Endothelial cell of umbilical vein (primary cell): ENCODE measurements at regions not wholly inside any gene's neighbourhood (a gene's known extent, or its start where the extent isn't known, plus 50 kb on each side); places are given as distances from the start of the nearest gene placed in this dataset.

Experiments
- BruUV-seq: library from RNA; stranded (reverse); fragments of 400-500 nt; replicated peaks from 2 replicates; lab custom pipeline; 2021; lab: Mats Ljungman, UMichigan
- CTCF ChIA-PET: fragments of 300-600, 350-600 bp; sonication (Branson Sonifier 250); formaldehyde crosslinking; loops from one replicate; lab custom pipeline; 2021; ENCODE audit warnings: antibody characterized with exemption, inconsistent platforms; lab: Charles Lee
- POLR2A ChIA-PET: fragments of 300-600, 350-600 bp; sonication (Branson Sonifier 250); formaldehyde crosslinking; loops from one replicate; lab custom pipeline; 2021; ENCODE audit warnings: antibody characterized with exemption, inconsistent platforms; lab: Charles Lee
- DNase-seq: peaks from one replicate; pipeline ENCODE4 v3.0.0-alpha.2; 2011; ENCODE audit warnings: low read depth, low spot score
- FAIRE-seq: peaks from 2 replicates; lab custom pipeline; 2011; peaks lifted over from hg19 to GRCh38; lab: Jason Lieb, UNC
- H2AFZ ChIP-seq: 2 replicates; pipeline ENCODE4 v1.6.0; 2012; ENCODE audit warnings: low read depth, low read length, control low read depth, inconsistent platforms
- H3K27ac ChIP-seq: 2 replicates; pipeline ENCODE4 v1.5.1; 2011; ENCODE audit warnings: low read depth, mild to moderate bottlenecking, control low read depth, low read length, moderate library complexity; ENCODE audit not compliant: insufficient read depth
- H3K27me3 ChIP-seq, 2 experiments: 2 replicates each; pipeline versions ENCODE4 v1.6.0 to v1.6.1; 2011; ENCODE audit warnings: low read length in 2 of 2, mixed read lengths in 1 of 2; ENCODE audit not compliant: control insufficient read depth in 2 of 2, insufficient read depth in 2 of 2
- H3K36me3 ChIP-seq, 2 experiments: 2 replicates in 1 of 2; 3 replicates in 1 of 2; pipeline ENCODE4 v1.5.1; 2011; ENCODE audit warnings: low read length in 2 of 2, mild to moderate bottlenecking in 1 of 2, moderate library complexity in 1 of 2; ENCODE audit not compliant: control insufficient read depth in 2 of 2, insufficient read depth in 2 of 2; ENCODE audit errors: extremely low read depth in 1 of 2
- H3K4me1 ChIP-seq: 3 replicates; pipeline ENCODE4 v1.5.1; 2011; ENCODE audit warnings: mild to moderate bottlenecking, low read length; ENCODE audit not compliant: control insufficient read depth, insufficient read depth; ENCODE audit errors: extremely low read depth
- H3K4me2 ChIP-seq: 2 replicates; pipeline ENCODE4 v1.6.1; 2011; ENCODE audit warnings: low read length, control low read depth, mixed read lengths; ENCODE audit not compliant: insufficient read depth
- H3K4me3 ChIP-seq, 3 experiments: fragments of 200-600 bp in 1 of 3; sonication (generic), shearing (Covaris generic) in 1 of 3; replicated peaks in 1 of 3; 2 replicates each; pipeline ENCODE4 v1.5.1; 2011 to 2016; ENCODE audit warnings: control low read depth in 3 of 3, low read length in 3 of 3, mild to moderate bottlenecking in 2 of 3, inconsistent platforms in 1 of 3, low read depth in 1 of 3, moderate library complexity in 1 of 3; ENCODE audit not compliant: insufficient read depth in 1 of 3
- H3K79me2 ChIP-seq: 2 replicates; pipeline ENCODE4 v1.6.0; 2012; ENCODE audit warnings: low read length, inconsistent platforms; ENCODE audit not compliant: control insufficient read depth, insufficient read depth
- H3K9ac ChIP-seq: replicated peaks from 2 replicates; pipeline ENCODE3; 2011; ENCODE audit warnings: low read length, control low read depth; ENCODE audit not compliant: insufficient read depth; ENCODE audit errors: extremely low read depth
- H3K9me1 ChIP-seq: replicated peaks from 3 replicates; pipeline ENCODE4 v1.6.0; 2011; ENCODE audit warnings: mild to moderate bottlenecking, low read length; ENCODE audit not compliant: control insufficient read depth, insufficient read depth; ENCODE audit errors: extremely low read depth
- H3K9me3 ChIP-seq: replicated peaks from 2 replicates; pipeline ENCODE4 v1.5.1; 2012; ENCODE audit warnings: low read length, inconsistent platforms; ENCODE audit not compliant: control insufficient read depth, insufficient read depth
- H4K20me1 ChIP-seq: replicated peaks from 2 replicates; pipeline ENCODE3; 2011; ENCODE audit warnings: mild to moderate bottlenecking, low read length; ENCODE audit not compliant: control insufficient read depth, insufficient read depth; ENCODE audit errors: extremely low read depth
- FOS ChIP-seq: IDR thresholded peaks from 2 replicates; pipeline ENCODE4 v1.6.1; 2011; ENCODE audit warnings: mild to moderate bottlenecking, low read length, moderate library complexity, borderline replicate concordance; ENCODE audit not compliant: insufficient read depth
- GATA2 ChIP-seq: IDR thresholded peaks from 2 replicates; pipeline ENCODE4 v1.7.0; 2011; ENCODE audit warnings: low read depth, mild to moderate bottlenecking, moderate library complexity, mixed read lengths, low read length; ENCODE audit not compliant: insufficient read length, insufficient read depth
- MAX ChIP-seq: IDR thresholded peaks from 2 replicates; pipeline ENCODE4 v1.6.1; 2011; ENCODE audit not compliant: insufficient read depth, insufficient read length
- MYC ChIP-seq: IDR thresholded peaks from one replicate; pipeline ENCODE4 v1.6.1; 2011; ENCODE audit warnings: mild to moderate bottlenecking, low read depth, low read length
- POLR2A ChIP-seq: IDR thresholded peaks from 2 replicates; pipeline ENCODE4 v1.6.1; 2012; ENCODE audit warnings: low read depth, mild to moderate bottlenecking, control low read depth, low read length
- dilution Hi-C: fragments of 300-500 bp; cut with MboI; formaldehyde crosslinking; loops from one replicate; pipeline ENCODE4 v1.15.0; 2019; ENCODE audit warnings: low sequenced_read_pairs; ENCODE audit not compliant: extremely low pct_ligation_motif_present
- intact Hi-C: fragments of 100-400 bp; cut with micrococcal nuclease; formaldehyde crosslinking; loops from one replicate; pipeline ENCODE4 v1.10.0; 2022

DNA sequence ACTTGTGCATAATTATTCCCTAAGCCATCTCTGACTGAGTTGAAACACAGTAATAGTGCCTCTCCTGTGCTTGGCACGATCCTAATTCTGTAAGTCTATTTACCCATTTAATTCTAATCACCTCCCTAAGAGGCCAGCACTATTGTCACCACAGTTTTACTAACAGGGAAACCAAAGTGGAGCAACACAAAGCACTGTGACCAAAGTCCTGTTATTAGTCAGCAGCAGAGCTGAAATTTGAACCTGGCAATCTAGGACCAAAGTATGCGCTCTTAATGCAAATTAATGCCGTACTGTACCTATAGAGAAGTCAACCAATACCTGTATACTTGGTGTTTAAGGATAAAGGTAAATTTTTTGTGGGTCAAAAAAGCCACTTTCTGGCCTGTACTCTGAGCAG is 77.1 kb upstream of the CNTLN start:
- Histone ChIP-seq H3K36me3 (no peaks in the 10 kb centered on the region), H3K4me2 (no peak overlapping the region), H3K4me1 (no peaks in the 10 kb centered on the region), H3K4me3 (no peak overlapping the region), H3K27me3 (no peaks in the 10 kb centered on the region), H4K20me1 (no peaks in the 10 kb centered on the region), H3K9me1 (no peaks in the 10 kb centered on the region), H2AFZ (no peak overlapping the region), H3K9ac (no peak overlapping the region), H3K9me3 (no peaks in the 10 kb centered on the region), H3K27ac (no peak overlapping the region), H3K79me2 (no peaks in the 10 kb centered on the region)
- TF ChIP-seq POLR2A, result no peak
- TF ChIP-seq GATA2, result no peak
- no peak for TF ChIP-seq MAX
- TF ChIP-seq MYC, result no peak
- TF ChIP-seq FOS, result no peak
- dilution Hi-C loops (no loop called here), intact Hi-C loops (loop anchor here (1.0 kb wide), 1 partner anchor 17 kb away; no protein-coding TSS in a partner anchor)
- no TSS peak for BruUV-seq
- ChIA-PET POLR2A (no interaction called here), CTCF (no interaction called here)
- DNase-seq (no peak), FAIRE-seq (no peak)

DNA sequence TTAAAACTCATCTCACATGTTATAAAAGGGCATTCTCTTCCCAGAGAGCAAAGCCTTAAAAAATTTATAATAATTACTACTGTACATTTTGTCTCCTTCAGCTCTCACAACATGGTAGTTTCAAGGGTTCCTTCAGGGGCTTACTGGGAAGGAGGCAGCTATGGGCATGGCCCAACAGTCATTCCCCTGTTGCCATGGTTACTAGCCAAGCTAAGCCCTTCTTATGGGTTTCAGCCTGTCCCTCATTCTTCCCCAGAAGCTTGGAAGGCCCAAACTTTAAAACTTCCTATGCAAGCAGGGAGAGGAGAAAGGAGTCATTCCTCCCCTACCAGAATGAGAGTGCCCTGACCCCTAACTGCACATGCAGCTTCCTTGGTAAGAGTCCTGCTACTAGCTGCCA is 82.2 kb upstream of the CNTLN start:
- no peak overlapping the region for H3K27ac ChIP-seq
- H4K20me1 ChIP-seq, result no peaks in the 10 kb centered on the region
- H3K27me3 ChIP-seq, result no peaks in the 10 kb centered on the region
- intact Hi-C loops, result no loop called here
- no peak overlapping the region for H3K9ac ChIP-seq
- ChIA-PET POLR2A (no interaction called here), CTCF (interaction anchor here (1.0 to 1.8 kb wide), 3 partner anchors 11 to 65 kb away, joined by 3 to 14 read pairs (median 3); no protein-coding TSS in a partner anchor)
- no peaks in the 10 kb centered on the region for H3K4me1 ChIP-seq
- dilution Hi-C loops, result no loop called here
- H3K36me3 ChIP-seq, result no peaks in the 10 kb centered on the region
- TF ChIP-seq MAX (no peak), MYC (no peak)
- H3K4me3 ChIP-seq, result no peak overlapping the region
- H3K79me2 ChIP-seq, result no peaks in the 10 kb centered on the region
- no peaks in the 10 kb centered on the region for H3K9me1 ChIP-seq
- H3K4me2 ChIP-seq, result no peak overlapping the region
- H2AFZ ChIP-seq, result no peak overlapping the region
- no TSS peak for BruUV-seq
- DNase-seq (no peak), FAIRE-seq (no peak)
- no peaks in the 10 kb centered on the region for H3K9me3 ChIP-seq
